ENCODE measurements at regions not wholly inside any gene's neighbourhood (a gene's known extent, or its start where the extent isn't known, plus 50 kb on each side); places are given as distances from the start of the nearest gene placed in this dataset.
A peak's percentile ranks its signal among the peaks of the same experiment; 100 is the strongest.

- DNase-seq (ENCODE audit: low spot score): no peak
Measured at GRCh38 chr7:121450631-121451198, 54.6 kb upstream of the FAM3C start.

- DNase-seq (ENCODE audit: low spot score): no peak
Measured at GRCh38 chr7:121449735-121450240, 53.7 kb upstream of the FAM3C start.

- DNase-seq (ENCODE audit: low spot score): peak; percentile 16
Measured at GRCh38 chr7:121449329-121449728, 53.2 kb upstream of the FAM3C start.

- no peak for DNase-seq (ENCODE audit: low spot score)
Measured at GRCh38 chr7:121448429-121448828, 52.3 kb upstream of the FAM3C start.

GRCh38 chr7:121447911-121448300 is 51.8 kb upstream of the FAM3C start:
- DNase-seq (ENCODE audit: low spot score): no peak

- DNase-seq (ENCODE audit: low spot score): no peak
Measured at GRCh38 chr7:121447243-121447910, 51.3 kb upstream of the FAM3C start.

- DNase-seq (ENCODE audit: low spot score): no peak
Measured at GRCh38 chr7:121446526-121446925, 50.4 kb upstream of the FAM3C start.
